Esophagus muscularis mucosa (tissue), 4 donors: ENCODE measurements at regions not wholly inside any gene's neighbourhood (a gene's known extent, or its start where the extent isn't known, plus 50 kb on each side); places are given as distances from the start of the nearest gene placed in this dataset.

Experiments
- DNase-seq: peaks from one replicate; pipeline ENCODE4 v3.0.0-alpha.2; 2017; ENCODE audit errors: extremely low spot score
- H3K27ac ChIP-seq, 4 donors: fragments of 200-600 bp; sonication (generic); replicated peaks in 1 of 4; 1 replicate in 3 of 4; 2 replicates in 1 of 4; pipeline ENCODE4 v1.5.1; 2016 to 2019; ENCODE audit warnings: mild to moderate bottlenecking in 1 of 4
- H3K27me3 ChIP-seq, 4 donors: fragments of 200-600 bp; sonication (generic); one replicate each; pipeline versions ENCODE4 v1.5.1 to v1.6.0; 2016 to 2019
- H3K36me3 ChIP-seq, 4 donors: fragments of 200-600 bp; sonication (generic); one replicate each; pipeline ENCODE4 v1.5.1; 2016 to 2019
- H3K4me1 ChIP-seq, 4 donors: fragments of 200-600 bp; sonication (generic); one replicate each; pipeline ENCODE4 v1.5.1; 2016 to 2019
- H3K4me3 ChIP-seq, 4 donors: fragments of 200-600 bp; sonication (generic); 1 replicate in 2 of 4; 2 replicates in 2 of 4; pipeline ENCODE4 v1.5.1; 2016 to 2019; ENCODE audit warnings: mild to moderate bottlenecking in 4 of 4, moderate library complexity in 1 of 4
- H3K9me3 ChIP-seq, 4 donors: fragments of 200-600 bp; sonication (generic); 1 replicate in 3 of 4; 2 replicates in 1 of 4; pipeline ENCODE4 v1.5.1; 2016 to 2019
- EP300 ChIP-seq: sonication (generic); formaldehyde crosslinking; IDR thresholded peaks from one replicate; pipeline ENCODE4 v1.6.1; 2017; ENCODE audit warnings: antibody characterized with exemption
- POLR2A ChIP-seq: fragments of 450-650 bp; IDR thresholded peaks from one replicate; pipeline ENCODE4 v1.6.1; 2017; ENCODE audit warnings: antibody characterized with exemption, moderate library complexity, mild to moderate bottlenecking, low read depth
- POLR2AphosphoS5 ChIP-seq, 2 donors: sonication (generic); formaldehyde crosslinking; IDR thresholded peaks; one replicate each; pipeline ENCODE4 v1.6.1; 2017; ENCODE audit warnings: antibody characterized with exemption in 2 of 2
- WGBS: methylation state at CpG from one replicate; pipeline ENCODE4 v1.1.5; 2018; 5-methylcytosine and 5-hydroxymethylcytosine counted together
- intact Hi-C: fragments of 100-400 bp; cut with DNase I; formaldehyde crosslinking; loops from one replicate; pipeline ENCODE4 v1.15.1; 2023
- TF ChIP-seq, protein P1 (sequence below), 3 experiments: fragments of 200-600 bp in 2 of 3; fragments of 450-650 bp in 1 of 3; sonication (generic) in 2 of 3; IDR thresholded peaks; one replicate each; pipeline ENCODE4 v1.5.1; 2017 to 2019; ENCODE audit warnings: antibody characterized with exemption in 3 of 3, mild to moderate bottlenecking in 2 of 3, moderate library complexity in 1 of 3

DNA sequence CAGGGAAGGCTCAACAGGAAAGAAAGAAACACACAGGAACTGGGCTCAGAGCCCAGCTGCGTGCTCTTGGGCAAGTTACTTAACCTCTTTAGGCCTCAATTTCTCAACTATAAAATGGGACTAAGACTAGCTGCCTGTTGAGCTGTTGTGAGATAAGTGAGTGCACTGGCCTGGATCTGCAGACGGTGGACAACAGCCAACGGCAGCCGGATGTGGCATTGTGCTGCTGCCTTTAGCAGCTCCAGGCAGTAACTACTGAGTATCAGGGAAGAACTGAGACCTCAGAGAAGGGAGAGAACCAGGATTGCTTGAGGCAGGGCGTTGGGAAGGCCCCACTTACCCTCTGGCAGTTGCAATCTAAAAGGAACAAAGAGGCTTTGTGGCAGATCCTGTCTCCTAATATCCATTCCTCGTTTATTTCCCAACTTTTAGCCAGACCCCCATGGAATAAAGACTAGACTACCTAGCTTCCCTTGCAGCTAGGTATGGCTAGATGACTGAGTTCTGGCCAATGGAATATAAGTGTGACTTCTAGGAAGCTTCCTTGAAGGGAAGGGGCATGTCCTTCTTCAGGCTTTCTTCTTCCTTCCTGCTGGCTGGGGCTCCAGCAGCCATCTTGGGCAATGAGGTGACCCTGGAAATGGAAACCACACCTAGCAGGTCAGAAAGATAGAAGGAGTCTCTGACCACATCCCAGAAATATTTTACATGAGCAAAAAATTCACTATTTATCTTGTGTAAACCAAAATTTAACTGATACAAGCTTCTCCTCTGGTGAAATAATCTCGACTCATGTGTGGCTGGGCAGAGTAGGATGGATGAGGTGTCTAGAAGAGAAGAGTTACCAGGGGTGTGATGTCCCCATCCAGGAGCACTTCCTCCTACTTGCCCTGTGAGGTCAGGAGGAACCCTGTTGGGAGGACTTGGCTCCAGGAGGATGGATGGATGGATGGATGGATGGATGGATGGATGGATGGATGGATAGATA, 67.6 kb downstream of the MRPL14 start:
- DNase-seq = no peak
- Histone ChIP-seq H3K27me3 (no peaks in the 10 kb centered on the region), H3K9me3 (no peaks in the 10 kb centered on the region), H3K27ac (peak overlapping the region; percentile 64 to 83 (median 78)), H3K4me3 (no peak overlapping the region), H3K36me3 (no peaks in the 10 kb centered on the region), H3K4me1 (peaks cover 58 to 81% (median 75%) of the 10 kb centered on the region in 4 donors)
- intact Hi-C loops = no loop called here
- no peak for TF ChIP-seq EP300
- peak in 1 of 2 donors; percentile 13 for TF ChIP-seq POLR2AphosphoS5 (IDR thresholded peaks at IDR 0.05)
- TF ChIP-seq POLR2A = no peak
- TF ChIP-seq, protein P1, sequence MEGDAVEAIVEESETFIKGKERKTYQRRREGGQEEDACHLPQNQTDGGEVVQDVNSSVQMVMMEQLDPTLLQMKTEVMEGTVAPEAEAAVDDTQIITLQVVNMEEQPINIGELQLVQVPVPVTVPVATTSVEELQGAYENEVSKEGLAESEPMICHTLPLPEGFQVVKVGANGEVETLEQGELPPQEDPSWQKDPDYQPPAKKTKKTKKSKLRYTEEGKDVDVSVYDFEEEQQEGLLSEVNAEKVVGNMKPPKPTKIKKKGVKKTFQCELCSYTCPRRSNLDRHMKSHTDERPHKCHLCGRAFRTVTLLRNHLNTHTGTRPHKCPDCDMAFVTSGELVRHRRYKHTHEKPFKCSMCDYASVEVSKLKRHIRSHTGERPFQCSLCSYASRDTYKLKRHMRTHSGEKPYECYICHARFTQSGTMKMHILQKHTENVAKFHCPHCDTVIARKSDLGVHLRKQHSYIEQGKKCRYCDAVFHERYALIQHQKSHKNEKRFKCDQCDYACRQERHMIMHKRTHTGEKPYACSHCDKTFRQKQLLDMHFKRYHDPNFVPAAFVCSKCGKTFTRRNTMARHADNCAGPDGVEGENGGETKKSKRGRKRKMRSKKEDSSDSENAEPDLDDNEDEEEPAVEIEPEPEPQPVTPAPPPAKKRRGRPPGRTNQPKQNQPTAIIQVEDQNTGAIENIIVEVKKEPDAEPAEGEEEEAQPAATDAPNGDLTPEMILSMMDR (IDR thresholded peaks at IDR 0.05) = no peak
- 74% methylated on average over 7 of the region's 7 CpGs for WGBS

DNA sequence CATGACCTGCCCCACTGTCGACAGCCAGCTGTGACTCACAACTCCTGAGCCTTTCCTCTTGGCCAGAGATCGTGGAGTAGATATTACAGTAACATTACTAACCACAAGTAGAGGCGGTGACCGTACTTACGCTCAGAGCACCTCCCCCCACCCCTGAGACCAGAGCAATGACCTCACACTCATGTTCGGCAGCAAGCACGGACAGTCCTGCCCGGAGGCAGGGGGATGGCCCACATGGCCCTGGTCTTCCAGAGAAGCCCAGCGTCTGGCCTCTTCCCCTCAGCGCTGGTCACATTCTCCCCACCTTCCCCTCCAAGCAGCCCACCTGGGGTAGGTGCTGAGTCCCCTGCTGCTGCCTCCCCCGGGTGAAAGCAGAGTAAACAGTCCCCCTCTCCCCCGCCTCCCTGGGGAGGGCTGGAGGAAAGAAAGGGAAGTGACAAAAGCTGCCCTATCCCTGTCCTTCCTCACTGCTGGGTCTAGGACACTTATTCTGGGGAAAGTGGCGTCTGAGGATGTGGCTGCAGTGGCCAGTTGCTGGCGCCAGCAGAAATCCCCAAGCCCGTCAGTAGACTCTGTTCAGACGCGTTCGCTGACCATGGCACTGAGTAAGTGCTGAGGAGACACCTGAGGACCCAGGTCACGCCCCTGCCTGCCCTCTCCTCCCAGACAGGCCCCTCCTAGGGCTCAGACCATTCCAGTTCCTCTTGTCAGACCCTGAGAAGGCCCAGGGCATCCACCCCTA, 68.5 kb downstream of the MRPL14 start:
- no peaks in the 10 kb centered on the region for H3K9me3 ChIP-seq
- intact Hi-C loops = no loop called here
- H3K27me3 ChIP-seq = no peaks in the 10 kb centered on the region
- WGBS = 50% methylated on average over 11 of the region's 19 CpGs
- H3K36me3 ChIP-seq = no peaks in the 10 kb centered on the region
- DNase-seq = peak; percentile 95
- TF ChIP-seq POLR2A (peak; percentile 2), POLR2AphosphoS5 (IDR thresholded peaks at IDR 0.05) (peak; percentile 58 to 83), EP300 (no peak)
- TF ChIP-seq, protein P1 (IDR thresholded peaks at IDR 0.05) = no peak
- H3K4me1 ChIP-seq = peaks cover 51 to 73% (median 66%) of the 10 kb centered on the region in 4 donors
- H3K27ac ChIP-seq = peak overlapping the region; percentile 64 to 83 (median 78)
- no peak overlapping the region for H3K4me3 ChIP-seq

DNA sequence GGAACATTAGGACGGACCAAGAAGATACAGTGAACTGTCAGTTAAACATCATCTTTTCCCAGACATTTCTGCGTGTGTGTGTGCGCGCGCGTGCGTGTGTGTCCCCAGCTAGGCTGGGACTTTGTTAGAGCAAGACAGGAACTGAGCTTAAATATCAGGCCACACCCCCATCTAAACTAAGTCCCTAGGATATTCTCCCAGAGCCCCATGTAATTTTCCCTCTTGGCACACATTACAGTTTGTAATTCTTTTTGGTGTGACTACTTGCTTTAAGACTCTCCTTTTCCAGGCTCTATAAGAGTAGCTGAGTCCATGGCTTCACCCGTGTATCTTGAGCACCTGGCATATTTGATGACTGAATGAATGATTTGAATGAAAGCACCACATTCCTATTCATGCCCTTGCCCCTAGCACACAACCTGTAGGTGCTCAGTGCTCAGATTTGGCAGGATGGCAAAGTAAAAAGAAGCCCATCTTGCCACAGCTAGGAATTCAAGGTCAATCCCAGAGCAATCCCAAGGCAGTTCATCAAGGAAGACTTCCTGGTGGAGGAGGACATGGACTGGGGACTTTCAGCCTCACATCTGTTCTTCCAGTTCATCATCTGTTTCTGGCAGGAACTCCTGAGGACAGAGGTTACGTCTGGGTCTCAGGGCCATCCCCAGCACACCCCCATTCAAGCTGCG, 69.2 kb downstream of the MRPL14 start:
- Histone ChIP-seq H3K4me3 (no peak overlapping the region), H3K9me3 (no peaks in the 10 kb centered on the region), H3K27me3 (no peaks in the 10 kb centered on the region), H3K36me3 (no peaks in the 10 kb centered on the region), H3K4me1 (peaks cover 51 to 69% (median 61%) of the 10 kb centered on the region in 4 donors), H3K27ac (peak overlapping the region; percentile 64 to 83 (median 78))
- intact Hi-C loops = no loop called here
- no peak for TF ChIP-seq POLR2A
- TF ChIP-seq POLR2AphosphoS5 (IDR thresholded peaks at IDR 0.05) = no peak
- TF ChIP-seq, protein P1 (IDR thresholded peaks at IDR 0.05) = no peak
- no peak for TF ChIP-seq EP300
- WGBS = 66% methylated on average over 10 of the region's 10 CpGs
- no peak for DNase-seq

DNA sequence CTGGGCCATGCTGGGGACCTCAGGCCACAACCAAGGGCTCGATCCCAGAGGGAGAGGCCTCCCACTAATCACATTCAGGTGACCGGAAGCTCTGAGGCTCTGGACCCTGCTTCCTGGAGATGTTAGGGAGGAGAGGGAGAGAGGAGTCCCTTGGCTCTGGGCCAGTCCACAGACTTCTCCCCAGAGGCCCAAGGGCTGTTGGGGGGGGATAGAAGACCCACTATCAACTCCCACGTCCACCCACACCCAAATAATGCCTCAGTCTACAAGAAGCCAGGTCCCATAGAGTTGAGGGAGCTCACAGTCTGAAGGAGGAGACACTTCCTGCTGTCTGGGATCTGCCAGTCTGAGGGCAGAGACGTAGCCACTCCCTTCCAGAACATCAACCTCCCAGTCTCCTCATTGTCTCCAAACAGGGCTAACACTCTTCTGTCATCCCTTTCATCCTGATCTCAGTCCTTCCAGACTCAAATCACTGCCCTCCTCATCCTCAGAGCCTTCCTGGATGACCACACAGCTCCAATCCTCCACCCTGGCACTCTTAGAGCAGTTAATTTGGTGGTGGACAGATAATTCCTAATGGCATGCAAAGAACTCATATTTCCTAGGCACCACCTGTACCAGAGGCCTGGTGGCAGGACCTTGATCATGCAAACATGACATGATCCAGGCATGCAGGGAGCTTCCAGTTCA, 69.9 kb downstream of the MRPL14 start:
- peaks cover 54 to 69% (median 61%) of the 10 kb centered on the region in 4 donors for H3K4me1 ChIP-seq
- H3K4me3 ChIP-seq = no peak overlapping the region
- H3K9me3 ChIP-seq = no peaks in the 10 kb centered on the region
- intact Hi-C loops = no loop called here
- peak overlapping the region; percentile 64 to 83 (median 78) for H3K27ac ChIP-seq
- TF ChIP-seq POLR2A = no peak
- TF ChIP-seq, protein P1 (IDR thresholded peaks at IDR 0.05) = no peak
- TF ChIP-seq EP300 = no peak
- no peak for TF ChIP-seq POLR2AphosphoS5 (IDR thresholded peaks at IDR 0.05)
- H3K36me3 ChIP-seq = no peaks in the 10 kb centered on the region
- WGBS = 71% methylated on average over 3 of the region's 4 CpGs
- no peaks in the 10 kb centered on the region for H3K27me3 ChIP-seq
- DNase-seq = no peak
